T-cell (primary cell): ENCODE measurements at regions not wholly inside any gene's neighbourhood (a gene's known extent, or its start where the extent isn't known, plus 50 kb on each side); places are given as distances from the start of the nearest gene placed in this dataset.

Source experiments
- ATAC-seq, 4 experiments: fragments of 200-7000 bp in 3 of 4; fragments of 150-1000 bp in 1 of 4; cut with Tn5 transposase; replicated peaks in 1 of 4; 1 replicate in 3 of 4; 2 replicates in 1 of 4; pipeline ENCODE4 v1.10.0; 2021; ENCODE audit warnings: moderate library complexity in 3 of 4, mild to moderate bottlenecking in 2 of 4, moderate number of reproducible peaks in 1 of 4
- CTCF ChIA-PET, 2 donors: fragments of 300-600 bp; sonication (Branson Sonifier 250); formaldehyde crosslinking; loops; one replicate each; lab custom pipeline; 2022; ENCODE audit warnings: antibody characterized with exemption in 2 of 2; lab: Charles Lee
- POLR2A ChIA-PET, 2 donors: fragments of 300-600 bp; sonication (Branson Sonifier 250); formaldehyde crosslinking; loops; one replicate each; lab custom pipeline; 2022; ENCODE audit warnings: antibody characterized with exemption in 2 of 2; lab: Charles Lee
- DNase-seq, 35 experiments: peaks; one replicate each; pipeline versions ENCODE4 v3.0.0 to v3.0.0-alpha.2; 2013 to 2023
- H3K27ac ChIP-seq: one replicate; pipeline ENCODE4 v1.5.1; 2013; ENCODE audit warnings: low read length
- H3K27me3 ChIP-seq, 2 experiments: replicated peaks in 1 of 2; 1 replicate in 1 of 2; 2 replicates in 1 of 2; pipeline versions ENCODE4 v1.6.1 to v1.7.0; 2013; ENCODE audit warnings: low read length in 1 of 2, mixed read lengths in 1 of 2; ENCODE audit not compliant: control insufficient read depth in 2 of 2, insufficient read depth in 2 of 2; ENCODE audit errors: extremely low read depth in 1 of 2
- H3K36me3 ChIP-seq, 2 donors: 1 replicate in 1 of 2; 2 replicates in 1 of 2; pipeline versions ENCODE4 v1.6.1 to v1.7.0; 2013; ENCODE audit warnings: low read length in 1 of 2; ENCODE audit not compliant: control insufficient read depth in 2 of 2, insufficient read depth in 1 of 2; ENCODE audit errors: extremely low read depth in 1 of 2
- H3K4me1 ChIP-seq, 2 experiments: 1 replicate in 1 of 2; 2 replicates in 1 of 2; pipeline versions ENCODE4 v1.6.1 to v1.7.0; 2013; ENCODE audit warnings: low read length in 2 of 2, mixed read lengths in 1 of 2; ENCODE audit not compliant: insufficient read depth in 2 of 2, control insufficient read depth in 1 of 2; ENCODE audit errors: extremely low read depth in 1 of 2
- H3K4me3 ChIP-seq, 2 donors: 1 replicate in 1 of 2; 2 replicates in 1 of 2; pipeline versions ENCODE4 v1.5.1 to v1.7.0; 2013; ENCODE audit warnings: mild to moderate bottlenecking in 2 of 2, low read length in 1 of 2, moderate library complexity in 1 of 2; ENCODE audit not compliant: control insufficient read depth in 1 of 2; ENCODE audit errors: extremely low read depth in 1 of 2
- H3K9me3 ChIP-seq: 2 replicates; pipeline ENCODE4 v1.7.0; 2013
- H3K27ac Mint-ChIP-seq, 2 donors: one replicate each; pipeline ENCODE4 v1.8.0; 2020 to 2021; ENCODE audit warnings: mild to moderate bottlenecking in 2 of 2, mixed read lengths in 2 of 2
- H3K27me3 Mint-ChIP-seq, 2 donors: one replicate each; pipeline ENCODE4 v1.8.0; 2021 to 2022; ENCODE audit warnings: mixed read lengths in 2 of 2
- H3K36me3 Mint-ChIP-seq: one replicate; pipeline ENCODE4 v1.8.0; 2021; ENCODE audit warnings: mixed read lengths
- H3K4me1 Mint-ChIP-seq, 3 donors: one replicate each; pipeline ENCODE4 v1.8.0; 2020 to 2022; ENCODE audit warnings: mixed read lengths in 3 of 3, mild to moderate bottlenecking in 1 of 3
- H3K4me3 Mint-ChIP-seq, 3 donors: one replicate each; pipeline ENCODE4 v1.8.0; 2020 to 2022; ENCODE audit warnings: mild to moderate bottlenecking in 3 of 3, mixed read lengths in 3 of 3, moderate library complexity in 3 of 3
- H3K9me3 Mint-ChIP-seq, 3 donors: one replicate each; pipeline ENCODE4 v1.8.0; 2020 to 2022; ENCODE audit warnings: mixed read lengths in 3 of 3
- WGBS: methylation state at CpG from one replicate; pipeline ENCODE4 v1.1.5; 2013; ENCODE audit warnings: missing lambda C conversion rate; ENCODE audit not compliant: insufficient coverage; 5-methylcytosine and 5-hydroxymethylcytosine counted together

DNA sequence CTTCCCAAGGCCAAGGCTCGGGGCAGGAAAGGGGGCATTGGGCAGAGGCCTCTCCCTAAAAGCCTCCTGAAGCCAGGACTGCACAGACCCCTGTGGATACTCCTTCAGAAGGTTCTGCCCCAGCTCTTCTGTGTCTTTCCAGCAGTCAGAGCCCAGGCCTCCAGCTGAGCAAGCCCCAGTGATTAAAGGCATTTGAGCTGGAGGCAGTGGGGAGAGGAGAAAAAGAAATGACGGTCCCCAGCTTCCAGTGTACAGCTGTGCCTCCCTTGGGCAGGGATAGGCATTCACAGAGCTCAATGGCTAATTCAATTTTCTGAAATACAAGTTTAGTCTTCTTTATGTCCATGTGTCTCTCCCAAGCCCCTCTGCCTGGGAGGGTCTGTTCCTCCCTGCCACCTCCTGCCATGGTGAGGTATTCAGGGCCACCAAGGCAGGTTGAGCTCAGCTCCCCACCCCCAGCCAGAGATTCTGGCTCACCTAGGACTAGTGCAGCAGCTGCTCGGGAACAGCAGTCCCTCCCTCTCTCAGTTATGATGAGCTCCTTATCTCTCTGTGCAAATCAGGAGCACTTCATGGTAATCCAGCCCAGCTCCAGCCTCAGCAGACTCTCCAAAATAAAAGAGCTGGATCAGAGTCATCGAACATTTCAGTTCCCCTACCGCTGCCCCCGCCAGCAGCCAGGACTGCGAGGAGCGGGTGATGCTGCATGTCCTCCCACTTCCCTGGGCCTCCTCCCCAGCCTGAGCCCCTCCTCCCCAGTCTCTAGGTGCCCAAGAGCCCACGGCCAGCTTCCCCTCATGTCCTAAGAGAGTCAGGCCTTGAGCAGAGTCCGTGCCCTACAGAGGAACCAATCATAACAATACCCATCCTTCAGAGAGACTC is 208.4 kb upstream of the ZC3H12A start:
- no peaks in the 10 kb centered on the region for H3K9me3 ChIP-seq
- peaks cover 0 to 4% (median 0%) of the 10 kb centered on the region in 3 donors for H3K9me3 Mint-ChIP-seq
- H3K4me3 ChIP-seq = no peak overlapping the region
- no peaks in the 10 kb centered on the region for H3K36me3 Mint-ChIP-seq
- peaks cover 0 to 34% of the 10 kb centered on the region in 2 experiments for H3K27me3 ChIP-seq
- WGBS = 44% methylated on average over 7 of the region's 10 CpGs
- H3K4me1 Mint-ChIP-seq = no peaks in the 10 kb centered on the region
- CTCF ChIA-PET = no interaction called here
- H3K27me3 Mint-ChIP-seq = peaks cover 32 to 42% of the 10 kb centered on the region in 2 donors
- H3K27ac Mint-ChIP-seq = no peak overlapping the region
- DNase-seq (no peak), ATAC-seq (no peak)
- POLR2A ChIA-PET = no interaction called here
- H3K36me3 ChIP-seq = no peaks in the 10 kb centered on the region
- no peak overlapping the region for H3K4me3 Mint-ChIP-seq
- no peaks in the 10 kb centered on the region for H3K4me1 ChIP-seq
- H3K27ac ChIP-seq = no peak overlapping the region

DNA sequence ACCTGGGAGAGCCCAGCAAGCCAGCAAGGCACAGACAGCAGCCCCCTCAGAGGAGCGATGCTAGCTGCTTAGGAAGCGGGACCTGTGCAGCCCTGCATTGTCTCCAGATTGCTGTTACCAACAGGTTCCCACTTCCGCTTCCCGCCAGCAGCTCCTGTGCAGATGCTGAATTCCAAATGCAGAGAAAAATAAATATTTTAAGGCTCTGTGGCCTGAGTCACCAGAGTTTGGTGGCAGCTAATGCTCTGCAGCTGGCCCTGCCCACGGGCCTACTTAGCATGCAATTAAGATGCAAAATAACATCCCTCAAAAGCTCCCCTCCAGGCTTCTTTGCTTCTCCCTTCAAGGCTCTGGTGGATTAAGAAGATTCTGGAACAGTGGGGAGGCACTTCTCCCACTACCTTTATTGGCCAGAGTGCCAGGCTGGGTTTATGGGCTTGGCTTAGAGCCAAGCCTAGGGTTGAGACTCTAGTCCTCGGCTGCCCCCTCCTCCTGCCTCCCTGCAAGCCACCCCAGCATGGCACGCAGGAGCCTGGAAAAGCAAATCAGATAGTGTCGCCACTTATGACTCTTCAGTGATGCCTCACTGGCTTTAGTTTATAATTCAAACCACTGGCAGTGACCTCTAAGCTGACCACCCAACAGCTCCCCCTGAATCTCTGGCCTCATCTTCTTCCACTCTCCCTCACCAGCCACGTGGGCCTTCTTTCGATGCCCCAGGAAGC is 207.1 kb upstream of the ZC3H12A start:
- ChIA-PET POLR2A (no interaction called here), CTCF (no interaction called here)
- 72% methylated on average over 9 of the region's 10 CpGs for WGBS
- Histone ChIP-seq H3K4me3 (no peak overlapping the region), H3K27me3 (peaks cover 0 to 44% of the 10 kb centered on the region in 2 experiments), H3K9me3 (no peaks in the 10 kb centered on the region), H3K27ac (no peak overlapping the region), H3K4me1 (no peaks in the 10 kb centered on the region), H3K36me3 (no peaks in the 10 kb centered on the region)
- no peak overlapping the region for H3K4me3 Mint-ChIP-seq
- H3K27me3 Mint-ChIP-seq = peaks cover 35 to 42% of the 10 kb centered on the region in 2 donors
- H3K9me3 Mint-ChIP-seq = peaks cover 0 to 4% (median 0%) of the 10 kb centered on the region in 3 donors
- no peak for ATAC-seq
- H3K4me1 Mint-ChIP-seq = no peaks in the 10 kb centered on the region
- H3K36me3 Mint-ChIP-seq = no peaks in the 10 kb centered on the region
- no peak overlapping the region for H3K27ac Mint-ChIP-seq
- no peak for DNase-seq

DNA sequence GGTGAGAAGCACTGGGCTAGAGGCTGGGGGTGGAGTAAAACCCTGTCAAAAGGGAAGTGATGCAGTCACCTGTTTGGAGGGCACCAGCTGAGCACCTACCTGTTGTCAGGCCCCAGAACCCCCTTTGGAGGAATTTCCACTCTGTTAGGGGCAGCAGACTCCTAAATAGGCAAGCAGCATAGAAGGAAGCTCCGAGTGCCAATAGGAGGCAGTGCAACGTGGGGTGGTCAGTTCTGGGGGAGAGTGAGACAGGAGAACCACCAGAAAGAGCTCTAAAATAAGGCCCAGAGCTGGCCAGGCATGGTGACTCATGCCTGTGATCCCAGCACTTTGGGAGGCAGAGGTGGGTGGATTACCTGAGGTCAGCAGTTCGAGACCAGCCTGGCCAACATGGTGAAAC is 203.7 kb upstream of the ZC3H12A start:
- no peak overlapping the region for H3K27ac Mint-ChIP-seq
- no peaks in the 10 kb centered on the region for H3K9me3 Mint-ChIP-seq
- H3K4me3 ChIP-seq = no peak overlapping the region
- ChIA-PET POLR2A (no interaction called here), CTCF (no interaction called here)
- H3K9me3 ChIP-seq = no peaks in the 10 kb centered on the region
- H3K36me3 Mint-ChIP-seq = no peaks in the 10 kb centered on the region
- peaks cover 28 to 29% of the 10 kb centered on the region in 2 donors for H3K27me3 Mint-ChIP-seq
- H3K4me1 ChIP-seq = no peaks in the 10 kb centered on the region
- H3K27ac ChIP-seq = no peak overlapping the region
- no peaks in the 10 kb centered on the region for H3K36me3 ChIP-seq
- DNase-seq = no peak
- ATAC-seq = no peak
- 27% methylated on average over 3 of the region's 3 CpGs for WGBS
- H3K27me3 ChIP-seq = peaks cover 0 to 54% of the 10 kb centered on the region in 2 experiments
- no peak overlapping the region for H3K4me3 Mint-ChIP-seq
- no peaks in the 10 kb centered on the region for H3K4me1 Mint-ChIP-seq

DNA sequence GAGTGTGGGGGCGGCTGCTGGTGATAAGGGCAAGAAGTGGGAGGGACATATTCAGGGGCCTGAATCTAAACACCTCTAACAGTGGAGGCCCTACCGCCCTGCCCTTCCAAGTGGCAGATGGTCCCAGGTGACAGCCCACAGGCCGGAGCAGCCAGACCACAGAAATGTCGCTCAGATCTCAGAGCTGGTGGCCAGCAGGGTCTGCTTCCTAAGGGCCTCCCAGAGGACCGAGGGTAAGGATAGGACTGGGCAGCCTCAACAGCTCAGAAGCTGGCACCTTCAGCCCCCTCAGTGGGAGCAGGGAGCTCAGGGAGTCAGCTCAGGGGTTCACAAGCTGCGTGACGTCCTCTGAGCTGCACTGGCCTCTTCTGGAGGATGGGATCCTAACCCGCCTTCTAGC is 201.8 kb upstream of the ZC3H12A start:
- H3K9me3 Mint-ChIP-seq = no peaks in the 10 kb centered on the region
- ChIA-PET POLR2A (no interaction called here), CTCF (no interaction called here)
- Histone ChIP-seq H3K27me3 (peaks cover 0 to 41% of the 10 kb centered on the region in 2 experiments), H3K36me3 (no peaks in the 10 kb centered on the region), H3K4me1 (no peaks in the 10 kb centered on the region), H3K9me3 (no peaks in the 10 kb centered on the region), H3K4me3 (no peak overlapping the region), H3K27ac (no peak overlapping the region)
- no peaks in the 10 kb centered on the region for H3K4me1 Mint-ChIP-seq
- 67% methylated on average over 6 of the region's 8 CpGs for WGBS
- peaks cover 29 to 30% of the 10 kb centered on the region in 2 donors for H3K27me3 Mint-ChIP-seq
- H3K27ac Mint-ChIP-seq = no peak overlapping the region
- ATAC-seq = no peak
- H3K4me3 Mint-ChIP-seq = no peak overlapping the region
- DNase-seq = no peak
- H3K36me3 Mint-ChIP-seq = no peaks in the 10 kb centered on the region

DNA sequence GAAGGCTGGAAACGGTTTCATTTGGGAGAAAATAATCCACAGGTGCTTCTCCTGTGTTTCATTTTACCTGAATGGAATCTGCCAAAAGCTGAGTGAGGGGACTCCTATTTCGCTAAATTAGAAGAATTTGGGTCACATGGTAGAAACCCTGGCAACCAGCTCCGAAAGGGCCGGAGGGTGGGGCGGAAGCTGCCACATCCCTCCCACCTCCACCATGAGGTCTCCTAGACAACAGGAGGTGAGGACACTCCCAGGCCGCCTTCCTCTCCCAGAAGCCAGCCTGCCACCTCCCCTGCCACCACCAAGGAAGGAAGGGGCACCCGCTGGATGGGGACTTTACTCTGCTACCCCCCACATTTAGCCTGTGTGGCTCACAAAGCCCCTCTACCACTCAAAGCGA is 199.9 kb upstream of the ZC3H12A start:
- CTCF ChIA-PET = no interaction called here
- POLR2A ChIA-PET = no interaction called here
- ATAC-seq = no peak
- Mint-ChIP-seq H3K27me3 (peaks cover 30 to 32% of the 10 kb centered on the region in 2 donors), H3K27ac (no peak overlapping the region), H3K4me1 (no peaks in the 10 kb centered on the region), H3K4me3 (no peak overlapping the region), H3K9me3 (peaks cover 0 to 5% (median 4%) of the 10 kb centered on the region in 3 donors), H3K36me3 (no peaks in the 10 kb centered on the region)
- no peak for DNase-seq
- H3K4me3 ChIP-seq = no peak overlapping the region
- no peaks in the 10 kb centered on the region for H3K4me1 ChIP-seq
- no peaks in the 10 kb centered on the region for H3K36me3 ChIP-seq
- WGBS = 43% methylated on average over 2 of the region's 8 CpGs
- H3K27ac ChIP-seq = no peak overlapping the region
- no peaks in the 10 kb centered on the region for H3K9me3 ChIP-seq
- peaks cover 0 to 41% of the 10 kb centered on the region in 2 experiments for H3K27me3 ChIP-seq

DNA sequence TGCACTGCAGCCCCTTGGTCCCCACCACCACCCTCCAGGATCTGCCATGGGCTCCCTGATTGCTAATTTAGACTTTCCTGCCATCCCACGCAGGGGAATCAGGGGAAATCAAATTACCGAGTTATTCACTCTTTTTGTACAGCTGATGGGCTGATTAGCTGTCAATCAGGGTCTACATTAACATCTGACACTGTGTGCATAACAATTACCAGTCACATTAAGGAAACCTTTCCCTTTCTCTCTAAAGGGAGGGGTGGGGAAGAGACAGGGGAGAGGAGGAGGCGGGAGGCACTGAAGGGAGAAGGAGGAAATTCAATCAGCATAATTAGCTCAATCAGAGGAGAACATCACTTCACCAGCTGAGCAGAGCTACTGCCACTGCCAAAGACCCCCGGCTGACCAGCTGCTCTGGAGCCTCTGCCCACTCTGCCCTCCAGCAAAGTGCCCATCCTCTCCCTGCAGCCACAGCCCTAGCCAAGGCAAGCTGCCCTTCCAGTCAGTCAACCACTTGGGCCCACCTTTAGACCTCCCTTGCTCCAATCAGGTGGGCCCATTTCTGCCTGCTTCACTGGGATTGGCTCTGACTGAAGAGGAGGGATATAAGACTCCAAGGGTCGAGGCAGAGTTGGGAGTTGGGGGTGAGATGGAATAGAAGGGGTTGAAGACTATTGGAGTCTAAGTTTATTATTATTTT is 199.3 kb upstream of the ZC3H12A start:
- peaks cover 0 to 41% of the 10 kb centered on the region in 2 experiments for H3K27me3 ChIP-seq
- H3K36me3 ChIP-seq = no peaks in the 10 kb centered on the region
- no peak overlapping the region for H3K27ac Mint-ChIP-seq
- peaks cover 30 to 36% of the 10 kb centered on the region in 2 donors for H3K27me3 Mint-ChIP-seq
- ChIA-PET POLR2A (no interaction called here), CTCF (no interaction called here)
- H3K4me1 ChIP-seq = no peaks in the 10 kb centered on the region
- H3K4me3 ChIP-seq = no peak overlapping the region
- DNase-seq = no peak
- WGBS = 60% methylated on average over 1 of the region's 5 CpGs
- ATAC-seq = no peak
- no peaks in the 10 kb centered on the region for H3K36me3 Mint-ChIP-seq
- H3K4me3 Mint-ChIP-seq = no peak overlapping the region
- H3K27ac ChIP-seq = no peak overlapping the region
- no peaks in the 10 kb centered on the region for H3K9me3 ChIP-seq
- H3K4me1 Mint-ChIP-seq = no peaks in the 10 kb centered on the region
- H3K9me3 Mint-ChIP-seq = peaks cover 6 to 10% (median 9%) of the 10 kb centered on the region in 3 donors
